Bronchial epithelial cell (primary cell): ENCODE measurements at regions not wholly inside any gene's neighbourhood (a gene's known extent, or its start where the extent isn't known, plus 50 kb on each side); places are given as distances from the start of the nearest gene placed in this dataset.

ENCODE experiments used
- DNase-seq: peaks from one replicate; pipeline ENCODE4 v3.0.0-alpha.2; 2010; ENCODE audit warnings: low read depth
- FAIRE-seq: peaks from 2 replicates; lab custom pipeline; 2011; peaks lifted over from hg19 to GRCh38; lab: Jason Lieb, UNC
- H3K27me3 ChIP-seq: 2 replicates; pipeline ENCODE4 v1.5.1; 2011; ENCODE audit warnings: low read length; ENCODE audit not compliant: control insufficient read depth, insufficient read depth
- H3K36me3 ChIP-seq: 2 replicates; pipeline ENCODE4 v1.5.1; 2011; ENCODE audit warnings: low read length; ENCODE audit not compliant: control insufficient read depth, insufficient read depth
- H3K4me3 ChIP-seq: 2 replicates; pipeline ENCODE4 v1.5.1; 2011; ENCODE audit warnings: mild to moderate bottlenecking, low read depth, low read length, control low read depth
- TF ChIP-seq, protein P1 (sequence below): IDR thresholded peaks from 2 replicates; pipeline ENCODE4 v1.5.1; 2011; ENCODE audit warnings: mild to moderate bottlenecking, moderate library complexity, low read length, control low read depth, inconsistent platforms; ENCODE audit not compliant: insufficient read depth, severe bottlenecking

DNA sequence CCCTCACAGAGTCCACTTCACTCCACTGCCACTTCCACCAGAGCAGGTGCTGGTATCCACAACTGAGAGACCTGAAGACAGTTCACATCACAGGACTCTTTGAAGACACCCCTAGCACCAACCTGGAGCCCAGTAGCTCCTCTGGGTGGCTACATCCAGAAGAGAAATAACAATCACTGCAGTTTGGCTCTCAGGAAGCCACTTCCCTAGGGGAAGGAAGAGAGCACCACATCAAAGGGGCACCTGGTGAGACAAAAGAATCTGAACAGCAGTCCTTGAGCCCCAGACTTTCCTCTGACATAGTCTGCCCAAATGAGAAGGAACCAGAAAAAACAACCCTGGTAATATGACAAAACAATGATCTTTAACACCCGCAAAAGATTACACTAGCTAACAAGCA is 113.2 kb downstream of the TENT5C start:
- TF ChIP-seq, protein P1, sequence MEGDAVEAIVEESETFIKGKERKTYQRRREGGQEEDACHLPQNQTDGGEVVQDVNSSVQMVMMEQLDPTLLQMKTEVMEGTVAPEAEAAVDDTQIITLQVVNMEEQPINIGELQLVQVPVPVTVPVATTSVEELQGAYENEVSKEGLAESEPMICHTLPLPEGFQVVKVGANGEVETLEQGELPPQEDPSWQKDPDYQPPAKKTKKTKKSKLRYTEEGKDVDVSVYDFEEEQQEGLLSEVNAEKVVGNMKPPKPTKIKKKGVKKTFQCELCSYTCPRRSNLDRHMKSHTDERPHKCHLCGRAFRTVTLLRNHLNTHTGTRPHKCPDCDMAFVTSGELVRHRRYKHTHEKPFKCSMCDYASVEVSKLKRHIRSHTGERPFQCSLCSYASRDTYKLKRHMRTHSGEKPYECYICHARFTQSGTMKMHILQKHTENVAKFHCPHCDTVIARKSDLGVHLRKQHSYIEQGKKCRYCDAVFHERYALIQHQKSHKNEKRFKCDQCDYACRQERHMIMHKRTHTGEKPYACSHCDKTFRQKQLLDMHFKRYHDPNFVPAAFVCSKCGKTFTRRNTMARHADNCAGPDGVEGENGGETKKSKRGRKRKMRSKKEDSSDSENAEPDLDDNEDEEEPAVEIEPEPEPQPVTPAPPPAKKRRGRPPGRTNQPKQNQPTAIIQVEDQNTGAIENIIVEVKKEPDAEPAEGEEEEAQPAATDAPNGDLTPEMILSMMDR = no peak
- DNase-seq (no peak), FAIRE-seq (no peak)
- Histone ChIP-seq H3K4me3 (no peak overlapping the region), H3K36me3 (no peaks in the 10 kb centered on the region), H3K27me3 (no peaks in the 10 kb centered on the region)

DNA sequence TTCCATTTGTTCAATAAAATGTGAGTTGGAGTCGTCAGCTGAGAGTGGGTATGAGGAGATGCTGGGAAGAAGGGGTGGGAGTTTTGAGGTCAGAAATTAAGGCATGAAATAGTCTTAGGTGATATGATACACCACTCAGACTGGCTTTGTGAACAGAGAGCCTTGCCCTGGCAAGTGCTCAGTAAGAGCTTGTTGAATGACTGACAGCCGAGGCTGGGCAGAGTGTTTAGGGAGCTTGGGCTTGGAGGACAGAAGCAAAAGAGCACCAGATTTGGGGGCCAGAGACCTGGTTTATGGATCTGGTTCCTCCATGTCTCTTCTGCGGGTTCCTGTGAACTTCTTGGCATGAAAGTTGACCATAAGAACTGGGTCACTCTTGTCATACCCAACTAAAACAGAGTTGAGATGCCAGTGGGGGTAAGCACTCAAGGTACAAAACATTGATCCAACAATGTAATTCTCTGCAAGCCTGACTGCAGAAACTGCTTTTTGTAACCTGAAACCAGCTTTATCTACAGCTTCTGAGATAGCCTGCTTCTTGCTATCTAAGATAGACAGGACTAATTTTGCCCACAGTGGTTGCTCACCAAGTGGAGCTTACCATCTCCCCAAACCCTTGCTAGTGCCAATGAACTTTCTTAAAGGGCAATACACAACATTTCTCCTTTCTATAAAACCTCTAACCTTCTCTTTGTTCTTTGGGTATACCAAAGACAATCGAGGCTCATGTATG is 126.4 kb downstream of the TENT5C start:
- no peak for FAIRE-seq
- TF ChIP-seq, protein P1 = no peak

DNA sequence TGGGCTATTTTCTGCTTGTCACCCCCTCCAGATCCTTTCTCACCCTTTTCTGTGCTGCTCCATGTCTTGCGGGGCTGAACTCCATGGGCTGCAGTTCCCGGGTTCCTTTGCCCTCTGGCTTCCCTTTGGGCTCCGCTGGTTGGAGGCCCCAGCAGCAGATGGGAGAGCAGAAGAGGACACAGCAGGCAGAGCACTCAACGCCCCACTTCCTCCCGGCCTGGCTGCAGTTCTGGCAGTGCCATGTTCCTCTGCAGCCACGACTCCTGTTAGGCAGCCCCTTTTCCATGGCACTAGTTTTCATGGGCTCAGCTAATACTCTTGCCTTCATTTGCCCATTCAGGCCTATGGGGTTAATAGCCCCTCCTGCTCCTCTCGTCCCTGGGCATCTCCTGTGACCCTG is 127.1 kb downstream of the TENT5C start:
- Histone ChIP-seq H3K4me3 (no peak overlapping the region), H3K36me3 (no peaks in the 10 kb centered on the region), H3K27me3 (no peaks in the 10 kb centered on the region)
- DNase-seq = no peak
- TF ChIP-seq, protein P1 = no peak
- peak; percentile 66 for FAIRE-seq

More for the DNA sequence above, 126.4 kb downstream of the TENT5C start:
- DNase-seq = no peak
- Histone ChIP-seq H3K4me3 (no peak overlapping the region), H3K27me3 (no peaks in the 10 kb centered on the region), H3K36me3 (no peaks in the 10 kb centered on the region)

DNA sequence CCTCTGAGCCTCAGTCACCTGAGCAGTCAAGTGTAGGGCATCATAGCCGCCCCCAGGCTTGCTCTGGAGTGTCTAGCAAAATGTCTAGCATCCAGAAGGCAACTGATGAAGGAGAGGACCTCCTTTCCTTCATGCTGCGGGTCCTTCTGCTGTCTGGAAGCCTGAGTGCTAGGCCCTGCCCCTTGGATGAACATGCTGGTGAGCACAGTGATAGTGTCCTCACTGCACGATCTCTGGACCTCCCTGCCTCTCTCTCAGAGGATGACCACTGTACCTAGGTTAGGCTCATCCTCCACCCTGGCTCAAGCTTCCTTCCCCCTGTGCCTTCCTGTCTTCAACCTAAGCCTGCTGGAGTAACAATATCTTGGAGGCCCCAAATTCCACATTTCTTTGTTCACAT is 128.6 kb downstream of the TENT5C start:
- Histone ChIP-seq H3K36me3 (no peaks in the 10 kb centered on the region), H3K27me3 (no peaks in the 10 kb centered on the region), H3K4me3 (no peak overlapping the region)
- peak; percentile 52 for FAIRE-seq
- no peak for DNase-seq
- TF ChIP-seq, protein P1 = no peak

DNA sequence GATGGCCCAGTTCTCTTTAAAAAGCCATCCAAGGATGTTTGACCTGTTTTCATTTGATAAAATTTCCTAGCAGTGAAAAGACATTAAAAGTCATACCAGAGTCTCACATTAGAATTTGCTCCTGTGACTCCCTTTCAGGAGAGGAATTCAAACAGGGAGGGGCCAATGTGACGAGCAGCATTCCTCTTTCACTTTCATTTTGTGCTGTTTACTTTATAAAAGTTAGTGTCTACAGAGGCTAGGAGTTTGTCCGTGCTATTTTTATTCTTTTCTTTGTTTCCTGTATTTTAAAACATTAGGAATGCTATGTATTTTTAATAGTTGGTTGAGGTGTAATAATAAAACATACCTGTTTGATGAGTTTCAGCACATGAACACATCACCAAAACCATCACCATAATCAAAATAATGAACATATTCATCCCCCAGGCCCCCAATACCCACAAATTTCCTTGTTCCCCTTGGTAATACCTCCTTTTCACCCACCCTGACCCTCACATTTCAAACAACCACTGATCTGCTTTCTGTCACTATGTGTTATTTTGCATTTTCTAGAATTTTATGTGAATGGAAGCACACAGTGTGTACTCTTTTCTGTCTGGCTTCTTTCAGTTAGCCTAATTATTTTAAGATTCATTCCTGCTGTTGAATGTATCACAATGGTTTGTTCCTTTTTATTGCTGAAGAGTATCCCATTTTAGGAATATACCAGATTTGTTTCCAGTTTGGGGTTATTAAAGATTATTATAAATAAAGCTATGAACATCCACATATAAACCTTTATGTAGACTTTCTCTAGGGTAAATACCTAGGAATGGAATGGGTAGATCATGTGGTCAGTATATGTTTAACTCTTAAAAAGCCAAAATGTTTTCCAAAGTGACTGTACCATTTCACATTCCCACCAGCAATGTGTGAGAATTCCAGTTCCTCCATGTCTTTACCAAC is 129.5 kb downstream of the TENT5C start:
- no peaks in the 10 kb centered on the region for H3K27me3 ChIP-seq
- peak; percentile 56 for DNase-seq
- H3K36me3 ChIP-seq = no peaks in the 10 kb centered on the region
- peak overlapping the region; percentile 16 for H3K4me3 ChIP-seq
- TF ChIP-seq, protein P1 = no peak
- FAIRE-seq = no peak
